WTC11 (cell line): ENCODE measurements at regions not wholly inside any gene's neighbourhood (a gene's known extent, or its start where the extent isn't known, plus 50 kb on each side); places are given as distances from the start of the nearest gene placed in this dataset.

Experiments
- CTCF ChIP-seq: fragments of 200-600 bp; IDR thresholded peaks from 2 replicates; pipeline ENCODE4 v1.8.0; 2022; ENCODE audit warnings: antibody characterized with exemption
- ETV6 ChIP-seq: sonication (generic); formaldehyde crosslinking; IDR thresholded peaks from 2 replicates; pipeline ENCODE4 v1.8.1; 2022; ENCODE audit warnings: mild to moderate bottlenecking, missing genetic modification reagents
- IRF1 ChIP-seq: sonication (generic); formaldehyde crosslinking; IDR thresholded peaks from 2 replicates; pipeline ENCODE4 v1.8.0; 2023; ENCODE audit warnings: missing genetic modification reagents
- MAX ChIP-seq: sonication (generic); formaldehyde crosslinking; IDR thresholded peaks from 2 replicates; pipeline ENCODE4 v1.8.0; 2022; ENCODE audit warnings: mild to moderate bottlenecking, missing genetic modification reagents
- STAT6 ChIP-seq: sonication (generic); formaldehyde crosslinking; conservative IDR thresholded peaks from 2 replicates; pipeline ENCODE4 v1.8.1; 2023; ENCODE audit warnings: mild to moderate bottlenecking, low read depth, missing genetic modification reagents, moderate library complexity
- TEAD4 ChIP-seq: sonication (generic); formaldehyde crosslinking; IDR thresholded peaks from 2 replicates; pipeline ENCODE4 v1.8.0; 2022; ENCODE audit warnings: mild to moderate bottlenecking, missing genetic modification reagents
- ZNF138 ChIP-seq: sonication (generic); formaldehyde crosslinking; conservative IDR thresholded peaks from 2 replicates; pipeline ENCODE4 v1.8.1; 2022; ENCODE audit warnings: mild to moderate bottlenecking, moderate library complexity, missing genetic modification reagents
- ZNF219 ChIP-seq: sonication (generic); formaldehyde crosslinking; IDR thresholded peaks from 2 replicates; pipeline ENCODE4 v1.8.0; 2023; ENCODE audit warnings: missing genetic modification reagents, mild to moderate bottlenecking, borderline replicate concordance
- ZNF317 ChIP-seq: sonication (generic); formaldehyde crosslinking; IDR thresholded peaks from 2 replicates; pipeline ENCODE4 v1.8.1; 2023; ENCODE audit warnings: low read depth, mild to moderate bottlenecking, moderate library complexity, missing genetic modification reagents, borderline replicate concordance

- no peak for TF ChIP-seq ZNF317 (CRISPR knock-in tag)
- no peak for TF ChIP-seq ZNF138 (CRISPR knock-in tag)
- TF ChIP-seq CTCF, result no peak
- TF ChIP-seq TEAD4 (CRISPR knock-in tag), result no peak
- no peak for TF ChIP-seq IRF1 (CRISPR knock-in tag)
- TF ChIP-seq STAT6, result no peak
- TF ChIP-seq MAX, result no peak
- TF ChIP-seq ETV6 (CRISPR knock-in tag), result no peak
- no peak for TF ChIP-seq ZNF219
These were observed 220.8 kb upstream of the UBE2E3 start for GRCh38 chr2:180759631-180760030.
